ENCODE measurements at regions not wholly inside any gene's neighbourhood (a gene's known extent, or its start where the extent isn't known, plus 50 kb on each side); places are given as distances from the start of the nearest gene placed in this dataset.

DNA sequence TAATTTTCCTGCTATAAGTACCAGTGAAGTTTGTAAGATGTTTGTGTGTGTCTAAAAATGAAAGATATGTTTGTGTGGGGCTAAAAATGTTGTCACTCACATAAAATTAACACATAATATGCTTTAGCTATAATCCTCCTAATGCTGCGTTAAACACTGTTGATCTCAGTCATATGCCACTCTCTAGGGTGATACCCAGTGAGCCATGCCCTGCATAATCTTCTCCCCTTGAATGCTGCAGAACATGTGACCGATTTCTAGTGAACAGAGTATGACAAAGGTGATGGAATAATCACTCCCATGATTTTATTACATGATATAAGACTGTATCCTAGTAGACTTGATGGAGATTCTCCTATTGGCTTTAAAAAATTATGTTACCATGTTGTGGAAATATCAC lies 119.1 kb upstream of the EPHA5 start:
- TF ChIP-seq, protein P1, sequence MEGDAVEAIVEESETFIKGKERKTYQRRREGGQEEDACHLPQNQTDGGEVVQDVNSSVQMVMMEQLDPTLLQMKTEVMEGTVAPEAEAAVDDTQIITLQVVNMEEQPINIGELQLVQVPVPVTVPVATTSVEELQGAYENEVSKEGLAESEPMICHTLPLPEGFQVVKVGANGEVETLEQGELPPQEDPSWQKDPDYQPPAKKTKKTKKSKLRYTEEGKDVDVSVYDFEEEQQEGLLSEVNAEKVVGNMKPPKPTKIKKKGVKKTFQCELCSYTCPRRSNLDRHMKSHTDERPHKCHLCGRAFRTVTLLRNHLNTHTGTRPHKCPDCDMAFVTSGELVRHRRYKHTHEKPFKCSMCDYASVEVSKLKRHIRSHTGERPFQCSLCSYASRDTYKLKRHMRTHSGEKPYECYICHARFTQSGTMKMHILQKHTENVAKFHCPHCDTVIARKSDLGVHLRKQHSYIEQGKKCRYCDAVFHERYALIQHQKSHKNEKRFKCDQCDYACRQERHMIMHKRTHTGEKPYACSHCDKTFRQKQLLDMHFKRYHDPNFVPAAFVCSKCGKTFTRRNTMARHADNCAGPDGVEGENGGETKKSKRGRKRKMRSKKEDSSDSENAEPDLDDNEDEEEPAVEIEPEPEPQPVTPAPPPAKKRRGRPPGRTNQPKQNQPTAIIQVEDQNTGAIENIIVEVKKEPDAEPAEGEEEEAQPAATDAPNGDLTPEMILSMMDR (IDR thresholded peaks at IDR 0.05) = no peak
- no peak for TF ChIP-seq POLR2A (IDR thresholded peaks at IDR 0.05)

Data from uterus (tissue), 2 donors.